CD14-positive monocyte (primary cell): ENCODE measurements at regions not wholly inside any gene's neighbourhood (a gene's known extent, or its start where the extent isn't known, plus 50 kb on each side); places are given as distances from the start of the nearest gene placed in this dataset.

Experiments used
- DNase-seq, 3 donors: peaks; one replicate each; pipeline ENCODE4 v3.0.0-alpha.2; 2011 to 2022
- H2AFZ ChIP-seq: 2 replicates; pipeline ENCODE4 v1.6.0; 2012; ENCODE audit warnings: mild to moderate bottlenecking, low read depth, low read length, inconsistent platforms; ENCODE audit not compliant: insufficient read depth, poor library complexity, severe bottlenecking
- H3K27ac ChIP-seq, 2 donors: 1 replicate in 1 of 2; 2 replicates in 1 of 2; pipeline ENCODE4 v1.5.1; 2012 to 2013; ENCODE audit warnings: low read length in 2 of 2, control low read depth in 1 of 2, inconsistent platforms in 1 of 2, low read depth in 1 of 2, mild to moderate bottlenecking in 1 of 2
- H3K27me3 ChIP-seq, 2 donors: one replicate each; pipeline versions ENCODE4 v1.6.0 to v1.6.1; 2011 to 2013; ENCODE audit warnings: low read length in 2 of 2; ENCODE audit not compliant: control insufficient read depth in 2 of 2, insufficient read depth in 2 of 2
- H3K36me3 ChIP-seq, 2 donors: replicated peaks in 1 of 2; 1 replicate in 1 of 2; 2 replicates in 1 of 2; pipeline versions ENCODE4 v1.5.1 to v1.6.1; 2012 to 2013; ENCODE audit warnings: low read length in 2 of 2, control low read depth in 1 of 2, inconsistent platforms in 1 of 2, mild to moderate bottlenecking in 1 of 2; ENCODE audit not compliant: insufficient read depth in 2 of 2, control insufficient read depth in 1 of 2
- H3K4me1 ChIP-seq, 2 donors: 1 replicate in 1 of 2; 2 replicates in 1 of 2; pipeline versions ENCODE4 v1.5.1 to v1.6.1; 2012 to 2013; ENCODE audit warnings: low read length in 2 of 2, control low read depth in 1 of 2, inconsistent platforms in 1 of 2, mild to moderate bottlenecking in 1 of 2, moderate library complexity in 1 of 2; ENCODE audit not compliant: insufficient read depth in 2 of 2, control insufficient read depth in 1 of 2
- H3K4me2 ChIP-seq: replicated peaks from 2 replicates; pipeline ENCODE3; 2012; ENCODE audit warnings: low read length, moderate library complexity, mild to moderate bottlenecking; ENCODE audit not compliant: poor library complexity, severe bottlenecking; ENCODE audit errors: extremely low read depth
- H3K4me3 ChIP-seq, 3 experiments: fragments of 200-600 bp in 1 of 3; sonication (generic) in 1 of 3; replicated peaks in 1 of 3; 1 replicate in 2 of 3; 2 replicates in 1 of 3; pipeline ENCODE4 v1.5.1; 2011 to 2013; ENCODE audit warnings: low read length in 3 of 3, mild to moderate bottlenecking in 3 of 3, control low read depth in 2 of 3, low read depth in 2 of 3, inconsistent platforms in 1 of 3, moderate library complexity in 1 of 3
- H3K79me2 ChIP-seq: 2 replicates; pipeline ENCODE4 v1.6.0; 2012; ENCODE audit warnings: mild to moderate bottlenecking, control low read depth, inconsistent platforms, low read length, moderate library complexity; ENCODE audit not compliant: insufficient read depth
- H3K9ac ChIP-seq: 2 replicates; pipeline ENCODE4 v1.6.0; 2017; ENCODE audit warnings: low read length, mild to moderate bottlenecking; ENCODE audit not compliant: insufficient read depth, poor library complexity, severe bottlenecking
- H3K9me3 ChIP-seq, 2 donors: replicated peaks in 1 of 2; 1 replicate in 1 of 2; 2 replicates in 1 of 2; pipeline versions ENCODE4 v1.5.1 to v1.6.1; 2012 to 2013; ENCODE audit warnings: low read length in 2 of 2, control low read depth in 1 of 2; ENCODE audit not compliant: control insufficient read depth in 1 of 2, insufficient read depth in 1 of 2
- H4K20me1 ChIP-seq: 2 replicates; pipeline ENCODE4 v1.6.0; 2012; ENCODE audit warnings: mild to moderate bottlenecking, low read length, control low read depth, moderate library complexity; ENCODE audit not compliant: insufficient read depth
- H3K27ac Mint-ChIP-seq, 7 donors: one replicate each; pipeline ENCODE4 v1.8.0; 2020; ENCODE audit warnings: mild to moderate bottlenecking in 7 of 7, mixed read lengths in 7 of 7, moderate library complexity in 6 of 7, inconsistent platforms in 2 of 7
- H3K27me3 Mint-ChIP-seq, 3 donors: one replicate each; pipeline ENCODE4 v1.8.0; 2021 to 2022; ENCODE audit warnings: low read depth in 3 of 3, mild to moderate bottlenecking in 3 of 3, mixed read lengths in 3 of 3, moderate library complexity in 3 of 3, inconsistent platforms in 1 of 3
- H3K36me3 Mint-ChIP-seq, 2 donors: one replicate each; pipeline ENCODE4 v1.8.0; 2020; ENCODE audit warnings: mixed read lengths in 2 of 2, inconsistent platforms in 1 of 2, mild to moderate bottlenecking in 1 of 2
- H3K4me1 Mint-ChIP-seq: one replicate; pipeline ENCODE4 v1.8.0; 2020; ENCODE audit warnings: mild to moderate bottlenecking, mixed read lengths
- H3K4me3 Mint-ChIP-seq, 2 donors: one replicate each; pipeline ENCODE4 v1.8.0; 2020; ENCODE audit warnings: mild to moderate bottlenecking in 2 of 2, mixed read lengths in 2 of 2, moderate library complexity in 1 of 2
- H3K9me3 Mint-ChIP-seq, 7 donors: one replicate each; pipeline ENCODE4 v1.8.0; 2020 to 2022; ENCODE audit warnings: mixed read lengths in 7 of 7, mild to moderate bottlenecking in 6 of 7, moderate library complexity in 6 of 7, inconsistent platforms in 2 of 7
- WGBS: methylation state at CpG from one replicate; pipeline ENCODE4 v1.1.5; 2013; ENCODE audit warnings: missing lambda C conversion rate; ENCODE audit not compliant: insufficient coverage; 5-methylcytosine and 5-hydroxymethylcytosine counted together
- intact Hi-C, 2 donors: fragments of 100-400 bp; cut with micrococcal nuclease; formaldehyde crosslinking; loops; one replicate each; pipeline versions ENCODE4 v1.15.0 to v1.15.1; 2023
- TF ChIP-seq, protein P1 (sequence below): fragments of 200-600 bp; IDR thresholded peaks from one replicate; pipeline ENCODE4 v1.8.0; 2022; ENCODE audit warnings: antibody characterized with exemption, mild to moderate bottlenecking

DNA sequence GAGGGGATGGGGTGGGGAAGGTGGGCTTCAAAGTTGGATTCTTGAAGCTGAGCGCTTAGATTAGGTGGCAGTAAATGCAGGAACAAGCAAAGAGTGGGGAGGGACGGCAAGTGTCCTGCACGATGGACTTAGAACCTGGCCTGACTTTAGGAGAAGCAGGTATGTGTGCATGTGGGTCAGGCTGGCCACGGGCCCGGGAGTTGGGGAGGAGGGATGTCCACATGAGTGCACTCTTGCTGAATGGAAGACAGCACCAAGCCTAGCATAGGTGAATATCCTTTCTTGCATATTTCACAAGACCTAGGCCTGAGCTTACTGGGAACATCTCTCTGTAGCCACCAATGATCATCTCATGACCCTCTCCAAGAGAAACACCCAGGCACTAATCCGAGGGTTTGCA, 96.1 kb downstream of the DDX1 start:
- Mint-ChIP-seq H3K27ac (no peak overlapping the region), H3K4me3 (no peak overlapping the region), H3K36me3 (no peaks in the 10 kb centered on the region), H3K4me1 (peaks cover 3% of the 10 kb centered on the region), H3K27me3 (peaks cover 0 to 5% (median 4%) of the 10 kb centered on the region in 3 donors), H3K9me3 (peaks cover 0 to 12% (median 0%) of the 10 kb centered on the region in 7 donors)
- Histone ChIP-seq H3K79me2 (no peaks in the 10 kb centered on the region), H3K27me3 (no peaks in the 10 kb centered on the region), H3K27ac (no peak overlapping the region), H3K4me1 (no peaks in the 10 kb centered on the region), H3K36me3 (no peaks in the 10 kb centered on the region), H4K20me1 (no peaks in the 10 kb centered on the region), H2AFZ (no peak overlapping the region), H3K9me3 (no peaks in the 10 kb centered on the region), H3K4me2 (no peak overlapping the region), H3K4me3 (no peak overlapping the region), H3K9ac (no peak overlapping the region)
- WGBS: 80% methylated on average over 2 of the region's 6 CpGs
- TF ChIP-seq, protein P1, sequence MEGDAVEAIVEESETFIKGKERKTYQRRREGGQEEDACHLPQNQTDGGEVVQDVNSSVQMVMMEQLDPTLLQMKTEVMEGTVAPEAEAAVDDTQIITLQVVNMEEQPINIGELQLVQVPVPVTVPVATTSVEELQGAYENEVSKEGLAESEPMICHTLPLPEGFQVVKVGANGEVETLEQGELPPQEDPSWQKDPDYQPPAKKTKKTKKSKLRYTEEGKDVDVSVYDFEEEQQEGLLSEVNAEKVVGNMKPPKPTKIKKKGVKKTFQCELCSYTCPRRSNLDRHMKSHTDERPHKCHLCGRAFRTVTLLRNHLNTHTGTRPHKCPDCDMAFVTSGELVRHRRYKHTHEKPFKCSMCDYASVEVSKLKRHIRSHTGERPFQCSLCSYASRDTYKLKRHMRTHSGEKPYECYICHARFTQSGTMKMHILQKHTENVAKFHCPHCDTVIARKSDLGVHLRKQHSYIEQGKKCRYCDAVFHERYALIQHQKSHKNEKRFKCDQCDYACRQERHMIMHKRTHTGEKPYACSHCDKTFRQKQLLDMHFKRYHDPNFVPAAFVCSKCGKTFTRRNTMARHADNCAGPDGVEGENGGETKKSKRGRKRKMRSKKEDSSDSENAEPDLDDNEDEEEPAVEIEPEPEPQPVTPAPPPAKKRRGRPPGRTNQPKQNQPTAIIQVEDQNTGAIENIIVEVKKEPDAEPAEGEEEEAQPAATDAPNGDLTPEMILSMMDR: no peak
- DNase-seq: no peak
- intact Hi-C loops: no loop called here

DNA sequence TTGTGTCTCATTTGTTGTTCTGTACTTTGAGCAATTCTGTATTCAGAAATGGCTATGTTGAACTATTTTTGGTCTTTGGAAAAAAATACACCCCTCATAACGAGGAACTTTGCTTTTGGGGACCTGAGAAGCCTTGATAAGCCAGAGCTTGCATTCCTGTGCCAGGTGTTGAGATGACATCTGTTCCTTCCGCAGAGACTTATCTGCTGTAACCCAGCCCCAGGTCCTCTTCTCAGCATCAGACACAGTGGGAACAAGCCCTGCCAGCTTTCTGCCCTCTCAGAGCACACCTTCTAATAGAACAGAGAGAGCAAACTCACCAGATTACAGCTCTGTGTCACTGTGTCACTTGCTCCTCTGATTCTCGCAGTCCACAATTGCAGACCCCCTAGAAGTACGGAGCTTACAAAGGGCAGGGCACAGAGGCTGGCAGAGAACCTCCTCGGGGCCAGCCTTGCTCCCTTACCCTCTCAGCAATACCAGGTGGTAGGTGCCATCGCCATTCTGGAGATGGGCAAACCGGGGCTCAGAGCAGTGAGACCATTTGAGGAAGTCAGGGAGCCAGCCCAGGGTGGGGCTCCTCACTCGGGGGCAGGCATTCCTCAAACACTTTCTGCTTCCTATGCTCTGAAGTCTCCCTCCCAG, 97.4 kb downstream of the DDX1 start:
- DNase-seq: no peak
- Histone ChIP-seq H3K36me3 (no peaks in the 10 kb centered on the region), H3K4me2 (no peak overlapping the region), H3K9me3 (no peaks in the 10 kb centered on the region), H3K4me3 (no peak overlapping the region), H2AFZ (no peak overlapping the region), H3K27me3 (no peaks in the 10 kb centered on the region), H3K9ac (no peak overlapping the region), H3K27ac (no peak overlapping the region), H3K4me1 (no peaks in the 10 kb centered on the region), H4K20me1 (no peaks in the 10 kb centered on the region), H3K79me2 (no peaks in the 10 kb centered on the region)
- Mint-ChIP-seq H3K36me3 (no peaks in the 10 kb centered on the region), H3K27me3 (peaks cover 0 to 7% (median 5%) of the 10 kb centered on the region in 3 donors), H3K4me3 (no peak overlapping the region), H3K27ac (no peak overlapping the region), H3K9me3 (peaks cover 0 to 12% (median 0%) of the 10 kb centered on the region in 7 donors), H3K4me1 (peaks cover 3% of the 10 kb centered on the region)
- TF ChIP-seq, protein P1: no peak
- intact Hi-C loops: no loop called here
- 52% methylated on average over 3 of the region's 8 CpGs for WGBS
